Endothelial cell (in vitro differentiated cells): ENCODE measurements at regions not wholly inside any gene's neighbourhood (a gene's known extent, or its start where the extent isn't known, plus 50 kb on each side); places are given as distances from the start of the nearest gene placed in this dataset.

ENCODE experiments used
- DNase-seq: peaks from one replicate; pipeline ENCODE4 v3.0.0; 2021; ENCODE audit warnings: low spot score
- H3K27ac Mint-ChIP-seq: one replicate; pipeline ENCODE4 v1.8.0; 2021; ENCODE audit warnings: mixed read lengths, inconsistent platforms; ENCODE audit not compliant: unreplicated experiment
- H3K27me3 Mint-ChIP-seq: one replicate; pipeline ENCODE4 v1.8.0; 2021; ENCODE audit warnings: mild to moderate bottlenecking, moderate library complexity, mixed read lengths, inconsistent platforms; ENCODE audit not compliant: unreplicated experiment
- H3K36me3 Mint-ChIP-seq: one replicate; pipeline ENCODE4 v1.8.0; 2021; ENCODE audit warnings: mild to moderate bottlenecking, low read depth, mixed read lengths, inconsistent platforms; ENCODE audit not compliant: unreplicated experiment
- H3K4me1 Mint-ChIP-seq: one replicate; pipeline ENCODE4 v1.8.0; 2021; ENCODE audit warnings: mild to moderate bottlenecking, mixed read lengths, inconsistent platforms; ENCODE audit not compliant: unreplicated experiment
- H3K4me3 Mint-ChIP-seq: one replicate; pipeline ENCODE4 v1.8.0; 2021; ENCODE audit warnings: mild to moderate bottlenecking, mixed read lengths, inconsistent platforms; ENCODE audit not compliant: unreplicated experiment
- H3K9me3 Mint-ChIP-seq: one replicate; pipeline ENCODE4 v1.8.0; 2021; ENCODE audit warnings: mixed read lengths, inconsistent platforms; ENCODE audit not compliant: unreplicated experiment
- CTCF ChIP-seq: fragments of 200-600 bp; sonication (generic); IDR thresholded peaks from one replicate; pipeline ENCODE4 v1.5.0; 2021; ENCODE audit warnings: antibody characterized with exemption; ENCODE audit not compliant: unreplicated experiment

- no peak for DNase-seq
Measured at GRCh38 chr3:163391407-163392181, 1686.7 kb downstream of the SI start.

GRCh38 chr3:163384383-163384782 is 1693.9 kb downstream of the SI start:
- Mint-ChIP-seq H3K9me3 (no peaks in the 10 kb centered on the region), H3K27me3 (no peaks in the 10 kb centered on the region), H3K4me1 (no peaks in the 10 kb centered on the region), H3K4me3 (no peak overlapping the region), H3K36me3 (no peaks in the 10 kb centered on the region), H3K27ac (no peak overlapping the region)
- TF ChIP-seq CTCF = no peak
- no peak for DNase-seq

More at GRCh38 chr3:163391407-163392181, 1686.7 kb downstream of the SI start:
- no peak for TF ChIP-seq CTCF
- Mint-ChIP-seq H3K4me3 (no peak overlapping the region), H3K27ac (no peak overlapping the region), H3K4me1 (no peaks in the 10 kb centered on the region), H3K36me3 (no peaks in the 10 kb centered on the region), H3K9me3 (no peaks in the 10 kb centered on the region), H3K27me3 (no peaks in the 10 kb centered on the region)

- Mint-ChIP-seq H3K4me3 (no peak overlapping the region), H3K36me3 (no peaks in the 10 kb centered on the region), H3K4me1 (no peaks in the 10 kb centered on the region), H3K27ac (no peak overlapping the region), H3K27me3 (no peaks in the 10 kb centered on the region), H3K9me3 (no peaks in the 10 kb centered on the region)
- DNase-seq = no peak
- no peak for TF ChIP-seq CTCF
Measured at GRCh38 chr3:163382183-163382582, 1696.1 kb downstream of the SI start.

GRCh38 chr3:163368168-163368567 is 1710.1 kb downstream of the SI start:
- TF ChIP-seq CTCF = no peak
- Mint-ChIP-seq H3K4me1 (no peaks in the 10 kb centered on the region), H3K4me3 (no peak overlapping the region), H3K27me3 (no peaks in the 10 kb centered on the region), H3K9me3 (no peaks in the 10 kb centered on the region), H3K36me3 (no peaks in the 10 kb centered on the region), H3K27ac (no peak overlapping the region)
- DNase-seq = no peak

GRCh38 chr3:163364717-163365116 is 1713.6 kb downstream of the SI start:
- TF ChIP-seq CTCF = no peak
- Mint-ChIP-seq H3K4me1 (no peaks in the 10 kb centered on the region), H3K27me3 (no peaks in the 10 kb centered on the region), H3K9me3 (no peaks in the 10 kb centered on the region), H3K27ac (no peak overlapping the region), H3K4me3 (no peak overlapping the region), H3K36me3 (no peaks in the 10 kb centered on the region)
- no peak for DNase-seq
